IMR-90 (cell line): ENCODE measurements at regions not wholly inside any gene's neighbourhood (a gene's known extent, or its start where the extent isn't known, plus 50 kb on each side); places are given as distances from the start of the nearest gene placed in this dataset.

Source experiments
- BHLHE40 ChIP-seq: fragments of 150-350 bp; IDR thresholded peaks from 2 replicates; pipeline ENCODE4 v1.6.1; 2016; ENCODE audit warnings: mild to moderate bottlenecking, low read depth, low read length
- POLR2A ChIP-seq: IDR thresholded peaks from 2 replicates; pipeline ENCODE4 v1.6.1; 2012; ENCODE audit warnings: mild to moderate bottlenecking, low read depth, low read length

DNA sequence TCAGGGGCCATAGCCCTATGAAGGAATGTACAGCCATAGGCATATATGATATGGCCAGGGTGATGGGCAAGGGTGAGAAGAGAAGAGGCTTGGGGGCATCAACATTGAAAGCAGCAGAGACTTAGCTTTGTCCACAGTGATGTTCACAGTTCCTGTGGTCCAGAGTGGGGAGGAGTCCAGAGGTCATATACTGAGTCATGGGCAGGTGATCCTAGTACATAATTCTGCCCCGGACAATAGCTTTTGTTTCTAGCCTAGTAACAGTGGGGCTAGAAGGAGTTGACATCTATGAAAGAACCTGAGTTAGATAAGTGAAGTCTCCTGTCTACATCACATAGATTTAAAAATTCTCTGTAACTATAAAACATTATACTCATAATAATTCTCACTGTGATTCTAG lies 496.3 kb upstream of the TNP1 start:
- TF ChIP-seq BHLHE40, result no peak
- no peak for TF ChIP-seq POLR2A
